Choroid plexus epithelial cell (primary cell): ENCODE measurements at regions not wholly inside any gene's neighbourhood (a gene's known extent, or its start where the extent isn't known, plus 50 kb on each side); places are given as distances from the start of the nearest gene placed in this dataset.

Experiments
- DNase-seq: peaks from one replicate; pipeline ENCODE4 v3.0.0-alpha.2; 2010; ENCODE audit warnings: low read depth
- H3K4me3 ChIP-seq: 2 replicates; pipeline ENCODE4 v1.5.1; 2011; ENCODE audit warnings: low read depth, mild to moderate bottlenecking, control low read depth, low read length, moderate library complexity
- CTCF ChIP-seq: conservative IDR thresholded peaks from 2 replicates; pipeline ENCODE4 v1.5.1; 2011; ENCODE audit warnings: low read depth, mild to moderate bottlenecking, control low read depth, inconsistent platforms, low read length, moderate library complexity

- TF ChIP-seq CTCF = no peak
- peak; percentile 90 for DNase-seq
- H3K4me3 ChIP-seq = no peak overlapping the region
Observed at GRCh38 chr15:38886315-38887163, 321.9 kb upstream of the RASGRP1 start.

- no peak for DNase-seq
- H3K4me3 ChIP-seq = no peak overlapping the region
- TF ChIP-seq CTCF = no peak
Observed at GRCh38 chr15:38888701-38889221, 324.1 kb upstream of the RASGRP1 start.

- DNase-seq = no peak
- TF ChIP-seq CTCF = no peak
Observed at GRCh38 chr15:38890194-38890593, 325.6 kb upstream of the RASGRP1 start.

GRCh38 chr15:38893925-38894242, 329.3 kb upstream of the RASGRP1 start:
- H3K4me3 ChIP-seq = no peak overlapping the region
- no peak for DNase-seq
- TF ChIP-seq CTCF = no peak

More at GRCh38 chr15:38890194-38890593, 325.6 kb upstream of the RASGRP1 start:
- H3K4me3 ChIP-seq = no peak overlapping the region

DNA sequence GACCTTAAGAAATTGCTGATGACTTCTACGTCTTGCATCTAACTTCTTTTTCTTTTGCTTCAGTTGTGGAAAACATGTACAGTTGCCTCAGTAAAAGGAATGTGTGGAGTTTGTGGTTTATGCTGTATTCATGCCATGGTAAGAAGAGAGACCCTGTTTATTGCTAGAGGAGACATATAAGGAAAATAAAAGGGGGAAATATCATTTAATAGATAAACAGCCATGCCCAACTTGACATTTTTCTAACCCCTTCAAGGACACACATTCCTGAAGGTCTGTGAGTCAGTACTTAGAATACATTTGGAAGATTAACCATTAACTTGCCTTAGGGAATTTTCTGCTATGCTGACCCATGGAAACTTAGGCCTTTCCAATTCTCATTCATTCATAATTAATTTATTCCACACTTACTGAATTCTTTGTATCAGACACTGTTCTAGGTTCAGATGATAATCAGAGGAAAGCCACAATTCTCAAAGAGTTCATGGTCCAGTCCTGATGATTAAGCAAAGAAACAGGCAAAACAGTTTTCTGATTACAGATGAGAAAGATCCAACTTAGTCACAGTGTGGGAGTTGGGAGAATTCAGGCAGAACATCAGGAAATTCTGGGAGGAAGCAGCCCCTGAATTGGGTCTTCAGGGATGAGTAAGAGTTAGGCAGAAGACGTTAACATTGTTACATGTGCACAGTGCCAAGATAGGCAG, 329.8 kb upstream of the RASGRP1 start:
- DNase-seq = peak; percentile 88
- no peak overlapping the region for H3K4me3 ChIP-seq
- TF ChIP-seq CTCF = no peak

GRCh38 chr15:38895326-38896255, 331.0 kb upstream of the RASGRP1 start:
- no peak for TF ChIP-seq CTCF
- DNase-seq = peak; percentile 85
- no peak overlapping the region for H3K4me3 ChIP-seq
